Parathyroid adenoma (tissue), 2 donors: ENCODE measurements at regions not wholly inside any gene's neighbourhood (a gene's known extent, or its start where the extent isn't known, plus 50 kb on each side); places are given as distances from the start of the nearest gene placed in this dataset.

Source experiments
- H2AFZ ChIP-seq: fragments of 300-600 bp; sonication (generic); one replicate; pipeline ENCODE4 v1.7.0; 2017; ENCODE audit warnings: antibody characterized with exemption, mild to moderate bottlenecking
- H3K27ac ChIP-seq: fragments of 300-600 bp; sonication (generic); one replicate; pipeline ENCODE4 v1.7.0; 2017
- H3K27me3 ChIP-seq: fragments of 300-600 bp; sonication (generic); one replicate; pipeline ENCODE4 v1.7.0; 2017; ENCODE audit warnings: low read length; ENCODE audit not compliant: control insufficient read depth, insufficient read depth
- H3K36me3 ChIP-seq: fragments of 300-600 bp; sonication (generic); one replicate; pipeline ENCODE4 v1.7.0; 2017; ENCODE audit warnings: low read length; ENCODE audit not compliant: control insufficient read depth, insufficient read depth
- H3K4me1 ChIP-seq: fragments of 300-600 bp; sonication (generic); one replicate; pipeline ENCODE4 v1.7.0; 2017; ENCODE audit warnings: control low read depth
- H3K4me2 ChIP-seq: fragments of 300-600 bp; sonication (generic); one replicate; pipeline ENCODE4 v1.7.0; 2017; ENCODE audit warnings: low read length
- H3K4me3 ChIP-seq: fragments of 300-600 bp; sonication (generic); one replicate; pipeline ENCODE4 v1.7.0; 2017; ENCODE audit warnings: low read depth, low read length
- H3K79me2 ChIP-seq: fragments of 300-600 bp; sonication (generic); one replicate; pipeline ENCODE4 v1.7.0; 2017; ENCODE audit warnings: control low read depth
- H3K9ac ChIP-seq: fragments of 300-600 bp; sonication (generic); one replicate; pipeline ENCODE4 v1.7.0; 2017; ENCODE audit warnings: mild to moderate bottlenecking
- H3K9me3 ChIP-seq: fragments of 300-600 bp; sonication (generic); one replicate; pipeline ENCODE4 v1.7.0; 2017; ENCODE audit warnings: low read length; ENCODE audit not compliant: control insufficient read depth
- TF ChIP-seq, protein P1 (sequence below): fragments of 300-600 bp; sonication (generic); IDR thresholded peaks from one replicate; pipeline ENCODE4 v1.7.0; 2017; ENCODE audit warnings: antibody characterized with exemption, mild to moderate bottlenecking
- donor health status: primary hyperparathyroidism.

DNA sequence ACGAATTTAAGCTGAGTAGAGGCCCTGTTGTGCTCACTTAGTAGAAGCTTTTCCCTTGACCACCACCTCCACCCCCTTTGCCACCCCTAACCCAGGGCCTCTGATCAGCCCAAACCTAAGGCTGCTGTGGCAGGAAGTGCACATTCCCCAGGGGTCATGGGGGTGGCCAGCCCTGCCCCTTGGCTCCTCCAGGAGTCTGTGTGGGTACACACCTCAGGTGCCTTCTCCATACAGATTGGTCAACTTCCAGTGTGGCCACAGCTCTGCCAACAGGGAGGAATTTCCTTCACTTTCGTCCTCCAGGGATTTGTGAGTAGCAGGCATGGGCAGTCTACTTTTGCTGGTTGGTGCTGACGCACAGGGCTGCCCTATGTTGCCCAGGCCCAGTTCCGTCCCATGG, 249.9 kb upstream of the ZNF32 start:
- Histone ChIP-seq H3K79me2 (no peaks in the 10 kb centered on the region), H3K9me3 (no peaks in the 10 kb centered on the region), H2AFZ (no peak overlapping the region), H3K4me2 (no peak overlapping the region), H3K27me3 (peaks cover 3% of the 10 kb centered on the region), H3K4me3 (no peak overlapping the region), H3K27ac (no peak overlapping the region), H3K9ac (no peak overlapping the region), H3K4me1 (no peaks in the 10 kb centered on the region), H3K36me3 (no peaks in the 10 kb centered on the region)
- TF ChIP-seq, protein P1, sequence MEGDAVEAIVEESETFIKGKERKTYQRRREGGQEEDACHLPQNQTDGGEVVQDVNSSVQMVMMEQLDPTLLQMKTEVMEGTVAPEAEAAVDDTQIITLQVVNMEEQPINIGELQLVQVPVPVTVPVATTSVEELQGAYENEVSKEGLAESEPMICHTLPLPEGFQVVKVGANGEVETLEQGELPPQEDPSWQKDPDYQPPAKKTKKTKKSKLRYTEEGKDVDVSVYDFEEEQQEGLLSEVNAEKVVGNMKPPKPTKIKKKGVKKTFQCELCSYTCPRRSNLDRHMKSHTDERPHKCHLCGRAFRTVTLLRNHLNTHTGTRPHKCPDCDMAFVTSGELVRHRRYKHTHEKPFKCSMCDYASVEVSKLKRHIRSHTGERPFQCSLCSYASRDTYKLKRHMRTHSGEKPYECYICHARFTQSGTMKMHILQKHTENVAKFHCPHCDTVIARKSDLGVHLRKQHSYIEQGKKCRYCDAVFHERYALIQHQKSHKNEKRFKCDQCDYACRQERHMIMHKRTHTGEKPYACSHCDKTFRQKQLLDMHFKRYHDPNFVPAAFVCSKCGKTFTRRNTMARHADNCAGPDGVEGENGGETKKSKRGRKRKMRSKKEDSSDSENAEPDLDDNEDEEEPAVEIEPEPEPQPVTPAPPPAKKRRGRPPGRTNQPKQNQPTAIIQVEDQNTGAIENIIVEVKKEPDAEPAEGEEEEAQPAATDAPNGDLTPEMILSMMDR: no peak

DNA sequence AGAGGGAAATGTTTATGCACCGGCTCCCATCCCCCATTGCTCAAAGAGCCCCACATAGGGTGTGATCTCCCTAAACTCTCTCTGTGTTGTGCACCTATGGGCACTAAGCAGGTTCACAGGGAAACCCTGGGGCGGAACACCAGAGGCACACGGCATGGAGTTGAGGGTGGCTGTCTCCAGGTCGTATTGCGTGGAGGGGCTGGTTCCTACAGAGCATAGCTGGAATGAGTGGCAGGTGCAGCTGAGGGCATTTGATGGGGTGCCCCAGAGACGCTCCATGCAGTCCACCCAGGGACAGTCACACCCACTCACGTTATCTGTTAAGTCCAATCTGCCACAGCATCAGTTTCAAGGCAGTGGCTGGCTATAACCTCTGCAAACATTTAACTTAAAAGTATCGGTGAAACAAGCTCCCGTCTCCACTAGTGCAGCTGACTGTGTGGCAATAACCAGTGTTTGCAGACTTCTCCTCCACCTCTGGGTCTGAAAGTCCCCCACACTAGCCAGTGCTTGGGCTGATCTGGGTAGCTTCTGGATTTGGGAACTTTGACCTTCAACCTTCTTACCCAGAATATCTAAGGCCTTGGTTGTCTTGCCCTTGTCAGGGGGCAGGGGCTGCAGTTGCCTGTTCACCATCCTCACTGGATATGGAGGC, 249.2 kb upstream of the ZNF32 start:
- Histone ChIP-seq H3K4me1 (no peaks in the 10 kb centered on the region), H2AFZ (no peak overlapping the region), H3K9ac (no peak overlapping the region), H3K9me3 (no peaks in the 10 kb centered on the region), H3K27me3 (peaks cover 3% of the 10 kb centered on the region), H3K27ac (no peak overlapping the region), H3K4me3 (no peak overlapping the region), H3K79me2 (no peaks in the 10 kb centered on the region), H3K36me3 (no peaks in the 10 kb centered on the region), H3K4me2 (no peak overlapping the region)
- TF ChIP-seq, protein P1: no peak

DNA sequence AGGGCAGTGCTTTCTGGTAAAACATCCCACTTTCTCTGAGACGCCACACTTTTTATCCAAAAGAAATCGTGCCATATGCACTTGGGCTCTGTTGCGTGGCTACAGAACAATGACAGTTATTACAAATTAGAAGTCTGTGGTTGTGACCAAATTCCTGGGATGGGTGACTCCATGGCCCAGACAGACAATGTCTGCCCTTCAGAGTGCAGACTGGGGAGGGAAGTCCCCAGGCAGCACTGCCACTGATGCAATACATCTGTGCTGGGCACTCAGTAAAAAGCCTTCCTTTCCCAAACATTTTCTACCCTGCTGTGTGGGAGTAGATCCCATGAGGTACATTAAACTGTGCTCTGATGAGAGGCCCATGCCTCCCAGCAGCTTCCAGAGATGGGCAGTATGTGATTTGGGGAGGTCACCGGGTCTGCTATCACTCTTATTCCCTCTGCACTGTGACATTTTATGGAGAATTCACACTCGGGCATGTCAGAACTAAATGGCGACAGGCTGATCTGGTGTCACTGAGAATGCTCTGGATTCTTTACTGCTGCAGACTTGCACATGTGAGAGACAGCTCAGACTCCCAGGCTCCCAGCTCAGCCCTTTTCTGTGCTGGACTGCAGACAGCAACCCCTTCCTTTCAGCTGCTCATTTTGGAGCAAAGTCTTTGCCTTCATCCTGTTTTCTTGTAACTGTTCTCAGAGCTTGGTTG, 243.5 kb upstream of the ZNF32 start:
- no peak overlapping the region for H3K9ac ChIP-seq
- TF ChIP-seq, protein P1: no peak
- H3K36me3 ChIP-seq: no peaks in the 10 kb centered on the region
- peaks cover 3% of the 10 kb centered on the region for H3K27me3 ChIP-seq
- H3K9me3 ChIP-seq: no peaks in the 10 kb centered on the region
- H3K79me2 ChIP-seq: no peaks in the 10 kb centered on the region
- no peak overlapping the region for H2AFZ ChIP-seq
- no peak overlapping the region for H3K27ac ChIP-seq
- no peaks in the 10 kb centered on the region for H3K4me1 ChIP-seq
- H3K4me2 ChIP-seq: no peak overlapping the region
- H3K4me3 ChIP-seq: no peak overlapping the region

DNA sequence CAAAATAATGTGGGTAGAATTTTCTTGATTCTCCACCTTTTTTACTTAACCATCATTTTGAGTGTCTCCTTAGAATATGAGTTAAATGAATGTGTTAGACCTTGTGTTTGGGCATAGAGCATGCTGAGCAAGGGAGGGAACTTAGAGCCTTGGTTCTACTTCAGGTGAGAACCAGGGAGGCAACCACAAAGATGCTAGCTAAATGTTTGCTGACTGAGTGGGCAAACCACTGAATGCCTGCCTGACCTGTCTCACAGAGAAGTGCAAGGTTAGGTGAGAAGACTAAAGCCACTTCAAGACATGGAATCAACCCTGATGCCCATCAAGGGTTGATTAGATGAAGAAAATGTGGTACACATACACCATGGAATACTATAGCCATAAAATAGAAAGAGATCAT, 242.6 kb upstream of the ZNF32 start:
- no peaks in the 10 kb centered on the region for H3K4me1 ChIP-seq
- H3K79me2 ChIP-seq: no peaks in the 10 kb centered on the region
- no peaks in the 10 kb centered on the region for H3K9me3 ChIP-seq
- H3K9ac ChIP-seq: no peak overlapping the region
- no peak overlapping the region for H3K27ac ChIP-seq
- no peak overlapping the region for H3K4me2 ChIP-seq
- no peaks in the 10 kb centered on the region for H3K36me3 ChIP-seq
- TF ChIP-seq, protein P1: no peak
- no peak overlapping the region for H3K4me3 ChIP-seq
- peaks cover 3% of the 10 kb centered on the region for H3K27me3 ChIP-seq
- no peak overlapping the region for H2AFZ ChIP-seq

DNA sequence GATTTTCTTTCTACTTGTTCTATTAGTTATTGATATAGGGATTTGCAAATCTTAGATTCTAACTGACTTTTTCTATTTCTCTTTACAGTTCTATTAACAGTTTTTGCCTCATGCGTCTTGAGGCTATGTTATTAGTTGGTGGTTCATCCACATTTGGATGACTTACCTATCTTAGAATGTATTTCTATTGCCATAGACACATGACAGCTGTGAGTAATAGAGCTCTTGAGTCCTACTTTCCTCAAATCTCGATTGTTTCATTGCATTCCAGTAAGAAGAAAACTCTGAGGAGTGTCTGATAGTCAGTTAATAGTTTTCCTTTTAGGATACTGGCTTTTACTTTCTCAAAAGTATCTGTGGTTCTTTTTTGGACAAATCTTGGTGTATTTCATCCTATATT, 241.4 kb upstream of the ZNF32 start:
- Histone ChIP-seq H2AFZ (no peak overlapping the region), H3K27ac (no peak overlapping the region)
- TF ChIP-seq, protein P1: no peak

More for the DNA sequence above, 241.4 kb upstream of the ZNF32 start:
- Histone ChIP-seq H3K4me2 (no peak overlapping the region), H3K36me3 (no peaks in the 10 kb centered on the region), H3K9ac (no peak overlapping the region), H3K27me3 (peaks cover 3% of the 10 kb centered on the region), H3K9me3 (no peaks in the 10 kb centered on the region), H3K79me2 (no peaks in the 10 kb centered on the region), H3K4me3 (no peak overlapping the region), H3K4me1 (no peaks in the 10 kb centered on the region)
